ENCODE measurements at regions not wholly inside any gene's neighbourhood (a gene's known extent, or its start where the extent isn't known, plus 50 kb on each side); places are given as distances from the start of the nearest gene placed in this dataset.

GRCh38 chr3:102200560-102200959 is 234.3 kb upstream of the ZPLD1 start:
- intact Hi-C loops (cut with micrococcal nuclease; ENCODE audit: unreplicated experiment): no loop called here
- no peak for DNase-seq
- H3K4me3 Mint-ChIP-seq (ENCODE audit: unreplicated experiment): no peak overlapping the region
- H3K9me3 Mint-ChIP-seq (ENCODE audit: unreplicated experiment): no peaks in the 10 kb centered on the region
- peaks cover 2% of the 10 kb centered on the region; the same call in 1 of the 2 replicates for H3K4me1 ChIP-seq
- BruUV-seq (replicated peaks): no TSS peak
- H3K27ac Mint-ChIP-seq (ENCODE audit: unreplicated experiment): no peak overlapping the region
- CTCF ChIA-PET: no interaction called here
- no peaks in the 10 kb centered on the region for H3K36me3 ChIP-seq (ENCODE audit: control insufficient read depth, insufficient read depth, low read length)
- no peaks in the 10 kb centered on the region for H3K4me1 Mint-ChIP-seq (ENCODE audit: low read depth, unreplicated experiment)
- H3K9me3 ChIP-seq: no peaks in the 10 kb centered on the region
- no peaks in the 10 kb centered on the region for H3K27me3 Mint-ChIP-seq (ENCODE audit: insufficient read depth, unreplicated experiment)
- TF ChIP-seq CTCF (IDR thresholded peaks at IDR 0.05; ENCODE audit: insufficient read depth in 1 of 2, low read depth in 1 of 2, low read length in 1 of 2, severe bottlenecking in 1 of 2, unreplicated experiment in 1 of 2): no peak
- H3K36me3 Mint-ChIP-seq (ENCODE audit: insufficient read depth, unreplicated experiment): no peaks in the 10 kb centered on the region
- POLR2A ChIA-PET: no interaction called here
- no peak overlapping the region for H3K4me3 ChIP-seq (ENCODE audit: low read depth, low read length)
- H3K27me3 ChIP-seq (replicated peaks; ENCODE audit: control insufficient read depth, insufficient read depth, low read length): no peaks in the 10 kb centered on the region

- Histone ChIP-seq H3K36me3 (ENCODE audit: control insufficient read depth, insufficient read depth, low read length) (no peaks in the 10 kb centered on the region), H3K27me3 (replicated peaks; ENCODE audit: control insufficient read depth, insufficient read depth, low read length) (no peaks in the 10 kb centered on the region), H3K4me1 (no peaks in the 10 kb centered on the region), H3K9me3 (no peaks in the 10 kb centered on the region), H3K4me3 (ENCODE audit: low read depth, low read length) (no peak overlapping the region)
- Mint-ChIP-seq H3K36me3 (ENCODE audit: insufficient read depth, unreplicated experiment) (no peaks in the 10 kb centered on the region), H3K27me3 (ENCODE audit: insufficient read depth, unreplicated experiment) (no peaks in the 10 kb centered on the region), H3K4me3 (ENCODE audit: unreplicated experiment) (no peak overlapping the region), H3K9me3 (ENCODE audit: unreplicated experiment) (peaks cover 10% of the 10 kb centered on the region), H3K4me1 (ENCODE audit: low read depth, unreplicated experiment) (no peaks in the 10 kb centered on the region), H3K27ac (ENCODE audit: unreplicated experiment) (no peak overlapping the region)
- no TSS peak for BruUV-seq (replicated peaks)
- TF ChIP-seq CTCF (IDR thresholded peaks at IDR 0.05; ENCODE audit: insufficient read depth in 1 of 2, low read depth in 1 of 2, low read length in 1 of 2, severe bottlenecking in 1 of 2, unreplicated experiment in 1 of 2): no peak
- POLR2A ChIA-PET: no interaction called here
- intact Hi-C loops (cut with micrococcal nuclease; ENCODE audit: unreplicated experiment): no loop called here
- no peak for DNase-seq
- CTCF ChIA-PET: no interaction called here
Measured at GRCh38 chr3:102205647-102206046, 229.2 kb upstream of the ZPLD1 start.

DNA sequence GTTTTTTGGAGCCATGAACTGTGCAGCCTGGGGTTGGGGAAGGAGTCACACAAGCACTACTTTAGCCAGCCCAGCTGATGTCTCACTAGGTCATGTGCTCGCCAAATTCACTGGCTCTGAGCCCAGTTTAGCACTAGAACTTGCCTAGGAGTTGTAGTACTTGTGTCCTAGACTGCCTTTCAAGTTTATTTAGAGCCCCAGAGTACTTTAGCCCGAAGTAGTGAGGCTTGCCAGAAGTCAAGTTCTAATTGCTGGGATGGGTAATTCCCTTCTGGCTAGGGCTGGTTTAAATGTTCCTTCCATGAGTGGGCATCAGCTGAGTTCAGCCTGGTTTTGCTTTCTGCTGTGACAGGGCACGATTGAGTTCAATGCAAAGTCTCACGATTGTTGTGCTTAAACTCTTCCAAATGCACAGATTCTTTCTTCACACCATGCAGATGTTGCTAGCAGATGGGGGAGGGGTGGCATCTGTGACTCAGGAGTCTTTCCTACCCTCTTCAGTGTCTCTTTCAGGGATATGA is 228.2 kb upstream of the ZPLD1 start:
- CTCF ChIA-PET: no interaction called here
- no peaks in the 10 kb centered on the region for H3K4me1 ChIP-seq
- BruUV-seq (replicated peaks): no TSS peak
- no peak overlapping the region for H3K4me3 ChIP-seq (ENCODE audit: low read depth, low read length)
- no peak overlapping the region for H3K27ac Mint-ChIP-seq (ENCODE audit: unreplicated experiment)
- POLR2A ChIA-PET: no interaction called here
- H3K27me3 Mint-ChIP-seq (ENCODE audit: insufficient read depth, unreplicated experiment): no peaks in the 10 kb centered on the region
- DNase-seq: no peak
- no peaks in the 10 kb centered on the region for H3K27me3 ChIP-seq (replicated peaks; ENCODE audit: control insufficient read depth, insufficient read depth, low read length)
- no peaks in the 10 kb centered on the region for H3K4me1 Mint-ChIP-seq (ENCODE audit: low read depth, unreplicated experiment)
- no peak for TF ChIP-seq CTCF (IDR thresholded peaks at IDR 0.05; ENCODE audit: insufficient read depth in 1 of 2, low read depth in 1 of 2, low read length in 1 of 2, severe bottlenecking in 1 of 2, unreplicated experiment in 1 of 2)
- H3K9me3 Mint-ChIP-seq (ENCODE audit: unreplicated experiment): peaks cover 16% of the 10 kb centered on the region
- intact Hi-C loops (cut with micrococcal nuclease; ENCODE audit: unreplicated experiment): no loop called here
- H3K4me3 Mint-ChIP-seq (ENCODE audit: unreplicated experiment): no peak overlapping the region
- no peaks in the 10 kb centered on the region for H3K36me3 Mint-ChIP-seq (ENCODE audit: insufficient read depth, unreplicated experiment)
- H3K9me3 ChIP-seq: no peaks in the 10 kb centered on the region
- H3K36me3 ChIP-seq (ENCODE audit: control insufficient read depth, insufficient read depth, low read length): no peaks in the 10 kb centered on the region

All from Caco-2 (cell line).